GM12878 (cell line): ENCODE measurements at regions not wholly inside any gene's neighbourhood (a gene's known extent, or its start where the extent isn't known, plus 50 kb on each side); places are given as distances from the start of the nearest gene placed in this dataset.

ENCODE experiments used
- ATAC-seq: fragments of 200-7000 bp; cut with Tn5 transposase; 3 replicates; pipeline ENCODE4 v1.9.1; 2020; ENCODE audit warnings: mild to moderate bottlenecking, moderate library complexity
- BruUV-seq: library from RNA; stranded (reverse); fragments of 400-500 nt; replicated peaks from 2 replicates; lab custom pipeline; 2021; lab: Mats Ljungman, UMichigan
- CTCF ChIA-PET: fragments of 300-600 bp; sonication (Branson Sonifier 250); formaldehyde crosslinking; extraction: SDS; loops from one replicate; lab custom pipeline; 2021; ENCODE audit warnings: inconsistent platforms; lab: Yijun Ruan, JAX
- POLR2A ChIA-PET: fragments of 350-600 bp; formaldehyde crosslinking; extraction: SDS; loops from one replicate; lab custom pipeline; 2021; ENCODE audit warnings: inconsistent platforms; lab: Charles Lee
- RAD21 ChIA-PET: fragments of 300-600 bp; sonication (Branson Sonifier 250); formaldehyde crosslinking; loops from one replicate; lab custom pipeline; 2023; ENCODE audit warnings: antibody characterized with exemption; ENCODE audit not compliant: unreplicated experiment; lab: Charles Lee
- SMC1A ChIA-PET: fragments of 300-600 bp; sonication (Branson Sonifier 250); formaldehyde crosslinking; loops from one replicate; lab custom pipeline; 2023; ENCODE audit not compliant: unreplicated experiment, uncharacterized antibody; lab: Charles Lee
- DNase-seq: peaks from one replicate; pipeline ENCODE4 v3.0.0-alpha.2; 2011; ENCODE audit warnings: low read depth, low spot score
- FAIRE-seq: peaks from 3 replicates; lab custom pipeline; 2011; peaks lifted over from hg19 to GRCh38; lab: Jason Lieb, UNC
- H2AFZ ChIP-seq: 2 replicates; pipeline ENCODE4 v1.6.0; 2011; ENCODE audit warnings: low read depth, low read length, control low read depth; ENCODE audit not compliant: control insufficient read depth
- H3K27ac ChIP-seq: 2 replicates; pipeline ENCODE4 v1.5.1; 2011; ENCODE audit warnings: control low read depth; ENCODE audit not compliant: control insufficient read depth, insufficient read depth
- H3K27me3 ChIP-seq, 2 experiments: replicated peaks in 1 of 2; 2 replicates each; pipeline versions ENCODE4 v1.6.0 to v1.6.1; 2011; ENCODE audit warnings: low read length in 1 of 2; ENCODE audit not compliant: control insufficient read depth in 2 of 2, insufficient read depth in 2 of 2
- H3K36me3 ChIP-seq, 2 experiments: 2 replicates each; pipeline ENCODE4 v1.5.1; 2011; ENCODE audit warnings: low read length in 1 of 2; ENCODE audit not compliant: control insufficient read depth in 2 of 2, insufficient read depth in 2 of 2
- H3K4me1 ChIP-seq: 2 replicates; pipeline ENCODE4 v1.6.1; 2011; ENCODE audit warnings: mild to moderate bottlenecking, low read length, moderate library complexity, mixed read lengths; ENCODE audit not compliant: control insufficient read depth, insufficient read depth
- H3K4me2 ChIP-seq: 2 replicates; pipeline ENCODE4 v1.6.0; 2011; ENCODE audit warnings: control low read depth; ENCODE audit not compliant: control insufficient read depth, insufficient read depth
- H3K4me3 ChIP-seq: fragments of 200-600 bp; sonication (generic); 2 replicates; pipeline ENCODE4 v1.5.1; 2016
- H3K79me2 ChIP-seq: 2 replicates; pipeline ENCODE4 v1.6.0; 2011; ENCODE audit warnings: low read length; ENCODE audit not compliant: control insufficient read depth, insufficient read depth
- H3K9ac ChIP-seq: 2 replicates; pipeline ENCODE4 v1.8.0; 2011; ENCODE audit warnings: low read length, control low read depth, mixed read lengths; ENCODE audit not compliant: control insufficient read depth, insufficient read depth
- H3K9me3 ChIP-seq: replicated peaks from 3 replicates; pipeline ENCODE4 v1.5.1; 2011; ENCODE audit warnings: mild to moderate bottlenecking, low read length; ENCODE audit not compliant: control insufficient read depth, insufficient read depth
- H4K20me1 ChIP-seq: 2 replicates; pipeline ENCODE4 v1.6.0; 2011; ENCODE audit not compliant: control insufficient read depth, insufficient read depth
- CBX5 ChIP-seq: sonication (generic); IDR thresholded peaks from 2 replicates; pipeline ENCODE4 v1.6.1; 2016; ENCODE audit warnings: low read depth, moderate library complexity, mild to moderate bottlenecking, inconsistent platforms
- ELK1 ChIP-seq: IDR thresholded peaks from 2 replicates; pipeline ENCODE4 v1.6.1; 2012; ENCODE audit warnings: low read depth, low read length, improper control_type of control experiment
- IRF4 ChIP-seq: IDR thresholded peaks from 2 replicates; pipeline ENCODE4 v1.6.1; 2011; ENCODE audit warnings: low read depth, low read length
- JUND ChIP-seq: IDR thresholded peaks from 2 replicates; pipeline ENCODE4 v1.6.1; 2012; ENCODE audit warnings: low read depth, mild to moderate bottlenecking, low read length, improper control_type of control experiment, moderate library complexity
- NKRF ChIP-seq: fragments of 450-650 bp; conservative IDR thresholded peaks from 2 replicates; pipeline ENCODE4 v1.6.1; 2017; ENCODE audit warnings: mild to moderate bottlenecking, moderate library complexity
- NR2C2 ChIP-seq: IDR thresholded peaks from 2 replicates; pipeline ENCODE4 v1.6.1; 2011; ENCODE audit warnings: borderline replicate concordance, low read depth; ENCODE audit not compliant: control insufficient read depth, insufficient read length
- RFX5 ChIP-seq: IDR thresholded peaks from 2 replicates; pipeline ENCODE4 v1.6.1; 2011; ENCODE audit warnings: low read depth, low read length, improper control_type of control experiment
- STAT3 ChIP-seq: IDR thresholded peaks from 2 replicates; pipeline ENCODE4 v1.6.1; 2011; ENCODE audit warnings: low read depth, low read length, improper control_type of control experiment
- WRNIP1 ChIP-seq: IDR thresholded peaks from 2 replicates; pipeline ENCODE4 v1.6.1; 2011; ENCODE audit warnings: low read depth, low read length, improper control_type of control experiment, borderline replicate concordance
- ZNF384 ChIP-seq: IDR thresholded peaks from 2 replicates; pipeline ENCODE4 v1.6.1; 2012; ENCODE audit warnings: low read depth, mild to moderate bottlenecking, low read length, improper control_type of control experiment, borderline replicate concordance
- WGBS: methylation state at CpG from one replicate; pipeline ENCODE4 v1.1.6; 2016; ENCODE audit warnings: low lambda C conversion rate; ENCODE audit not compliant: insufficient replicate concordance, insufficient coverage; ENCODE audit errors: missing lambda C conversion rate; 5-methylcytosine and 5-hydroxymethylcytosine counted together
- in situ Hi-C: fragments of 300-500 bp; cut with MboI; formaldehyde crosslinking; loops from 9 replicates; pipeline ENCODE4 v1.14.3; 2018; ENCODE audit warnings: mixed read lengths
- intact Hi-C: fragments of 100-400 bp; cut with micrococcal nuclease; formaldehyde crosslinking; loops from one replicate; pipeline ENCODE4 v1.14.2; 2022; ENCODE audit not compliant: unreplicated experiment

GRCh38 chr22:49156662-49157285, 670.9 kb downstream of the BRD1 start:
- RAD21 ChIA-PET: no interaction called here
- H3K27ac ChIP-seq: no peak overlapping the region
- FAIRE-seq: no peak
- CTCF ChIA-PET: no interaction called here
- H3K27me3 ChIP-seq: no peaks in the 10 kb centered on the region
- no peaks in the 10 kb centered on the region for H3K4me1 ChIP-seq
- in situ Hi-C loops (loop anchor here (25.0 kb wide), 1 partner anchor 94 kb away; no protein-coding TSS in a partner anchor), intact Hi-C loops (no loop called here)
- H4K20me1 ChIP-seq: no peaks in the 10 kb centered on the region
- no peak overlapping the region for H3K9ac ChIP-seq
- POLR2A ChIA-PET: no interaction called here
- H3K79me2 ChIP-seq: no peaks in the 10 kb centered on the region
- TF ChIP-seq NKRF (no peak), RFX5 (no peak)
- H3K36me3 ChIP-seq: no peaks in the 10 kb centered on the region
- H3K9me3 ChIP-seq: no peaks in the 10 kb centered on the region; the same call in 2 of the 3 replicates
- BruUV-seq: no TSS peak
- H2AFZ ChIP-seq: no peak overlapping the region
- no peak overlapping the region for H3K4me3 ChIP-seq
- ATAC-seq: no peak
- SMC1A ChIA-PET: no interaction called here
- no peak for DNase-seq
- no peak overlapping the region for H3K4me2 ChIP-seq
- WGBS: 37% methylated on average over 17 of the region's 17 CpGs

- Histone ChIP-seq H3K4me2 (no peak overlapping the region), H2AFZ (no peak overlapping the region), H3K4me3 (no peak overlapping the region), H3K27ac (no peak overlapping the region), H3K27me3 (no peaks in the 10 kb centered on the region), H3K9ac (no peak overlapping the region), H3K9me3 (no peaks in the 10 kb centered on the region; the same call in 2 of the 3 replicates), H4K20me1 (no peaks in the 10 kb centered on the region), H3K36me3 (no peaks in the 10 kb centered on the region), H3K79me2 (no peaks in the 10 kb centered on the region), H3K4me1 (no peaks in the 10 kb centered on the region)
- FAIRE-seq: no peak
- intact Hi-C loops (no loop called here), in situ Hi-C loops (loop anchor here (25.0 kb wide), 1 partner anchor 94 kb away; no protein-coding TSS in a partner anchor)
- ATAC-seq: no peak
- ChIA-PET SMC1A (no interaction called here), CTCF (no interaction called here), RAD21 (no interaction called here), POLR2A (no interaction called here)
- no TSS peak for BruUV-seq
- 55% methylated on average over 24 of the region's 24 CpGs for WGBS
- DNase-seq: no peak
- TF ChIP-seq CBX5 (no peak), JUND (no peak), WRNIP1 (no peak), IRF4 (no peak), ELK1 (no peak), NR2C2 (no peak), STAT3 (no peak), ZNF384 (no peak)
Measured at GRCh38 chr22:49155770-49156580, 671.7 kb downstream of the BRD1 start.
